Mesenchymal stem cell (in vitro differentiated cells and primary cell): ENCODE measurements at regions not wholly inside any gene's neighbourhood (a gene's known extent, or its start where the extent isn't known, plus 50 kb on each side); places are given as distances from the start of the nearest gene placed in this dataset.
A peak's percentile ranks its signal among the peaks of the same experiment; 100 is the strongest.
"Not testable (repeated sequence)": the region's sequence is repeated elsewhere in the genome, so short reads cannot be mapped to it uniquely, and the experiment has no call there.

Experiments used
- DNase-seq: peaks from one replicate; pipeline ENCODE4 v3.0.0-alpha.2; 2013
- H2AFZ ChIP-seq: one replicate; pipeline ENCODE4 v1.6.1; 2013; ENCODE audit warnings: low read depth, mild to moderate bottlenecking, control low read depth, inconsistent platforms, low read length, moderate library complexity
- H2AK5ac ChIP-seq: 2 replicates; pipeline ENCODE4 v1.6.1; 2013; ENCODE audit warnings: low read length, moderate library complexity, mild to moderate bottlenecking, inconsistent platforms; ENCODE audit not compliant: severe bottlenecking
- H2BK120ac ChIP-seq: one replicate; pipeline ENCODE4 v1.6.1; 2013; ENCODE audit warnings: low read depth, mild to moderate bottlenecking, inconsistent platforms, low read length, moderate library complexity
- H2BK12ac ChIP-seq, 2 experiments: one replicate each; pipeline ENCODE4 v1.6.1; 2013; ENCODE audit warnings: inconsistent platforms in 2 of 2, low read length in 2 of 2, mild to moderate bottlenecking in 2 of 2, moderate library complexity in 2 of 2, control low read depth in 1 of 2
- H2BK15ac ChIP-seq: one replicate; pipeline ENCODE4 v1.6.1; 2013; ENCODE audit warnings: mild to moderate bottlenecking, low read depth, inconsistent platforms; ENCODE audit not compliant: poor library complexity, severe bottlenecking
- H2BK5ac ChIP-seq: 2 replicates; pipeline ENCODE4 v1.6.1; 2013; ENCODE audit warnings: low read depth, mild to moderate bottlenecking, low read length, control low read depth, inconsistent platforms; ENCODE audit not compliant: poor library complexity, severe bottlenecking
- H3K14ac ChIP-seq, 2 experiments: one replicate each; pipeline ENCODE4 v1.6.1; 2013; ENCODE audit warnings: inconsistent platforms in 2 of 2, low read length in 2 of 2, control low read depth in 1 of 2, mild to moderate bottlenecking in 1 of 2, moderate library complexity in 1 of 2
- H3K18ac ChIP-seq, 2 experiments: one replicate each; pipeline ENCODE4 v1.6.1; 2013; ENCODE audit warnings: inconsistent platforms in 2 of 2, low read length in 2 of 2, control low read depth in 1 of 2, low read depth in 1 of 2, mild to moderate bottlenecking in 1 of 2
- H3K23ac ChIP-seq, 2 experiments: one replicate each; pipeline ENCODE4 v1.6.1; 2013; ENCODE audit warnings: inconsistent platforms in 2 of 2, low read length in 2 of 2, mild to moderate bottlenecking in 2 of 2, moderate library complexity in 2 of 2, control low read depth in 1 of 2
- H3K27ac ChIP-seq: 2 replicates; pipeline ENCODE4 v1.5.1; 2013; ENCODE audit warnings: mild to moderate bottlenecking, moderate library complexity, low read length, control low read depth, inconsistent platforms; ENCODE audit not compliant: poor library complexity, severe bottlenecking
- H3K27me3 ChIP-seq, 2 experiments: 2 replicates each; pipeline versions ENCODE4 v1.6.1 to v1.7.0; 2013; ENCODE audit warnings: low read length in 2 of 2, mild to moderate bottlenecking in 2 of 2, moderate library complexity in 2 of 2, control low read depth in 1 of 2, inconsistent platforms in 1 of 2; ENCODE audit not compliant: control insufficient read depth in 1 of 2, insufficient read depth in 1 of 2
- H3K36me3 ChIP-seq, 2 experiments: 2 replicates each; pipeline versions ENCODE4 v1.6.1 to v1.7.0; 2013; ENCODE audit warnings: low read length in 2 of 2, control low read depth in 1 of 2, inconsistent platforms in 1 of 2, low read depth in 1 of 2, mild to moderate bottlenecking in 1 of 2; ENCODE audit not compliant: insufficient read depth in 2 of 2, control insufficient read depth in 1 of 2
- H3K4ac ChIP-seq, 2 experiments: one replicate each; pipeline ENCODE4 v1.6.1; 2013; ENCODE audit warnings: inconsistent platforms in 2 of 2, low read length in 2 of 2, mild to moderate bottlenecking in 2 of 2, moderate library complexity in 2 of 2, control low read depth in 1 of 2, low read depth in 1 of 2
- H3K4me1 ChIP-seq: 2 replicates; pipeline ENCODE4 v1.6.1; 2013; ENCODE audit warnings: low read depth, low read length, control low read depth; ENCODE audit not compliant: control insufficient read depth, insufficient read depth
- H3K4me2 ChIP-seq: 2 replicates; pipeline ENCODE4 v1.6.1; 2013; ENCODE audit warnings: low read length, mild to moderate bottlenecking, inconsistent platforms; ENCODE audit not compliant: poor library complexity, severe bottlenecking
- H3K4me3 ChIP-seq, 2 experiments: 2 replicates each; pipeline versions ENCODE4 v1.5.1 to v1.7.0; 2013; ENCODE audit warnings: low read length in 2 of 2, mild to moderate bottlenecking in 2 of 2, control low read depth in 1 of 2, low read depth in 1 of 2; ENCODE audit not compliant: insufficient read depth in 1 of 2
- H3K79me1 ChIP-seq: replicated peaks from 2 replicates; pipeline ENCODE4 v1.6.1; 2013; ENCODE audit warnings: mild to moderate bottlenecking, control low read depth, low read length, inconsistent platforms; ENCODE audit not compliant: poor library complexity, severe bottlenecking
- H3K9ac ChIP-seq: 2 replicates; pipeline ENCODE4 v1.7.0; 2013; ENCODE audit warnings: mild to moderate bottlenecking, low read length, moderate library complexity
- H3K9me3 ChIP-seq: 2 replicates; pipeline ENCODE4 v1.7.0; 2013; ENCODE audit warnings: mild to moderate bottlenecking, low read length; ENCODE audit not compliant: control insufficient read depth
- H4K8ac ChIP-seq: one replicate; pipeline ENCODE4 v1.6.1; 2013; ENCODE audit warnings: inconsistent platforms, mild to moderate bottlenecking, low read length, moderate library complexity
- H4K91ac ChIP-seq: one replicate; pipeline ENCODE4 v1.6.1; 2013; ENCODE audit warnings: mild to moderate bottlenecking, low read length, inconsistent platforms
- WGBS: methylation state at CpG from one replicate; pipeline ENCODE4 v1.1.7; 2013; ENCODE audit warnings: mixed read lengths; 5-methylcytosine and 5-hydroxymethylcytosine counted together

- H3K4ac ChIP-seq: no peak overlapping the region
- H3K9ac ChIP-seq: no peak overlapping the region
- H3K23ac ChIP-seq: no peak overlapping the region
- H3K4me3 ChIP-seq: no peak overlapping the region
- no peak overlapping the region for H3K27ac ChIP-seq
- 80% methylated on average over 5 of the region's 5 CpGs for WGBS
- H3K27me3 ChIP-seq: peaks cover 0 to 2% of the 10 kb centered on the region in 2 experiments
- H2BK120ac ChIP-seq: no peak overlapping the region
- H3K4me2 ChIP-seq: no peak overlapping the region
- DNase-seq: no peak
- H2AK5ac ChIP-seq: no peak overlapping the region
- no peak overlapping the region for H2BK15ac ChIP-seq
- no peak overlapping the region for H2BK5ac ChIP-seq
- peaks cover 24% of the 10 kb centered on the region for H3K4me1 ChIP-seq
- H3K14ac ChIP-seq: no peak overlapping the region
- no peak overlapping the region for H2BK12ac ChIP-seq
- no peaks in the 10 kb centered on the region for H3K79me1 ChIP-seq
- no peak overlapping the region for H4K91ac ChIP-seq
- H3K18ac ChIP-seq: no peak overlapping the region
- H3K9me3 ChIP-seq: no peaks in the 10 kb centered on the region
- H4K8ac ChIP-seq: no peak overlapping the region
- no peaks in the 10 kb centered on the region for H3K36me3 ChIP-seq
- no peak overlapping the region for H2AFZ ChIP-seq
Measured at GRCh38 chr11:134944131-134944530, 532.1 kb upstream of the B3GAT1 start.

GRCh38 chr11:134943544-134943943, 531.5 kb upstream of the B3GAT1 start:
- no peak overlapping the region for H3K4me3 ChIP-seq
- no peak overlapping the region for H3K4me2 ChIP-seq
- no peak overlapping the region for H3K27ac ChIP-seq
- no peaks in the 10 kb centered on the region for H3K36me3 ChIP-seq
- H2BK120ac ChIP-seq: no peak overlapping the region
- H3K79me1 ChIP-seq: no peaks in the 10 kb centered on the region
- H4K91ac ChIP-seq: no peak overlapping the region
- no peak overlapping the region for H2BK12ac ChIP-seq
- peaks cover 0 to 2% of the 10 kb centered on the region in 2 experiments for H3K27me3 ChIP-seq
- no peak overlapping the region for H4K8ac ChIP-seq
- no peak overlapping the region for H2AFZ ChIP-seq
- H3K23ac ChIP-seq: no peak overlapping the region
- H2BK15ac ChIP-seq: no peak overlapping the region
- H3K4me1 ChIP-seq: peaks cover 21% of the 10 kb centered on the region
- no peak overlapping the region for H3K14ac ChIP-seq
- no peak overlapping the region for H3K18ac ChIP-seq
- no peaks in the 10 kb centered on the region for H3K9me3 ChIP-seq
- H2BK5ac ChIP-seq: no peak overlapping the region
- no peak overlapping the region for H2AK5ac ChIP-seq
- no peak overlapping the region for H3K9ac ChIP-seq
- no peak overlapping the region for H3K4ac ChIP-seq
- no peak for DNase-seq
- WGBS: 87% methylated on average over 6 of the region's 6 CpGs

- no peak overlapping the region for H3K4ac ChIP-seq
- H3K27me3 ChIP-seq: peaks cover 0 to 2% of the 10 kb centered on the region in 2 experiments
- no peak overlapping the region for H2BK15ac ChIP-seq
- no peaks in the 10 kb centered on the region for H3K9me3 ChIP-seq
- H3K18ac ChIP-seq: no peak overlapping the region
- no peak overlapping the region for H2AFZ ChIP-seq
- no peak overlapping the region for H2BK5ac ChIP-seq
- no peak overlapping the region for H3K4me3 ChIP-seq
- DNase-seq: no peak
- H3K36me3 ChIP-seq: no peaks in the 10 kb centered on the region
- no peak overlapping the region for H2BK12ac ChIP-seq
- no peak overlapping the region for H4K91ac ChIP-seq
- no peak overlapping the region for H2AK5ac ChIP-seq
- H2BK120ac ChIP-seq: no peak overlapping the region
- peaks cover 19% of the 10 kb centered on the region for H3K4me1 ChIP-seq
- WGBS: 92% methylated on average over 10 of the region's 12 CpGs
- no peak overlapping the region for H3K27ac ChIP-seq
- H3K23ac ChIP-seq: no peak overlapping the region
- H3K4me2 ChIP-seq: no peak overlapping the region
- no peak overlapping the region for H4K8ac ChIP-seq
- no peaks in the 10 kb centered on the region for H3K79me1 ChIP-seq
- no peak overlapping the region for H3K9ac ChIP-seq
- no peak overlapping the region for H3K14ac ChIP-seq
Measured at GRCh38 chr11:134942681-134943080, 530.6 kb upstream of the B3GAT1 start.

GRCh38 chr11:134941936-134942600, 530.0 kb upstream of the B3GAT1 start:
- WGBS: 52% methylated on average over 9 of the region's 18 CpGs
- not testable (repeated sequence) for H2BK5ac ChIP-seq, H2AK5ac ChIP-seq, H3K4me3 ChIP-seq, H3K23ac ChIP-seq, H2BK15ac ChIP-seq, H4K8ac ChIP-seq, H3K14ac ChIP-seq, H3K79me1 ChIP-seq, H2BK12ac ChIP-seq, H3K4ac ChIP-seq, H3K36me3 ChIP-seq, H2BK120ac ChIP-seq, H4K91ac ChIP-seq, H2AFZ ChIP-seq, DNase-seq, H3K27ac ChIP-seq, H3K9ac ChIP-seq, H3K27me3 ChIP-seq, H3K9me3 ChIP-seq, H3K18ac ChIP-seq
- H3K4me1 ChIP-seq: peaks cover 19% of the 10 kb centered on the region
- peak overlapping the region; percentile 24 for H3K4me2 ChIP-seq
